ENCODE measurements at regions not wholly inside any gene's neighbourhood (a gene's known extent, or its start where the extent isn't known, plus 50 kb on each side); places are given as distances from the start of the nearest gene placed in this dataset.
"Not testable (repeated sequence)": the region's sequence is repeated elsewhere in the genome, so short reads cannot be mapped to it uniquely, and the experiment has no call there.

DNA sequence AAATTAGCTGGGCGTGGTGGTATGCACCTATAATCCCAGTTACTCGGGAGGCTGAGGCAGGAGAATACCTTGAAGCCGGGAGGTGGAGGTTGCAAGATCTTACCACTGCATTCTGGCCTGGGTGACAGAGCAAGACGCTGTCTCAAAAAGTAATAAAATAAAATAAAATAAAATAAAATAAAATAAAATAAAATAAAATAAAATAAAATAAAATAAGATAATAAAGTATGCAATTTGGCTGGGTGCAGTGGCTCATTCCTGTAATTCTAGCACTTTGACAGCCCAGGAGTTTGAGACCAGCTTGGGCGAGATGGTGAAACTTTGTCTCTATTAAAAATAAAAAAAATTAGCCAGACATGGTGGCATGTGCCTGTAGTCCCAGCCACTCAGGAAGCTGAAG is 85.6 kb upstream of the XPO1 start:
- DNase-seq (ENCODE audit: low read depth) = no peak

- DNase-seq (ENCODE audit: low read depth) = no peak
These were observed 82.3 kb upstream of the XPO1 start for GRCh38 chr2:61620244-61621159.

DNA sequence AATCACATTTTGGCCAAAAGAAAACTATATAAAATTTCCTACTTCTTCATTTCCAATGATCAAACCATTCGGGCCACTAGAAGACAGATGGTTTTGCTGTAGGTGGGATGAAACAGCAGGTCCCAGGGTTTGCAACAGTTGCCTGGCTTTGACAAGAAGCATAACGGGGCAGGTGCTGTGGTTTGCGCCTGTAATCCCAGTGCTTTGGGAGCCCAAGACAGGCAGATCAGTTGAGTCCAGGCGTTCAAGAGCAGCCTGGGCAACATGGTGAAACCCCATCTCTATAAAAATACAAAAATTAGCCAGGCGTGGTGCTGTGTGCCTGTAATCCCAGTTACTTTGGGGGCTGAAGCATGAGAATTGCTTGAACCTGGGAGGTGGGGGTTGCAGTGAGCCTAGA is 81.4 kb upstream of the XPO1 start:
- DNase-seq (ENCODE audit: low read depth) = no peak

- no peak for DNase-seq (ENCODE audit: low read depth)
These were observed 79.5 kb upstream of the XPO1 start for GRCh38 chr2:61617610-61618009.

GRCh38 chr2:61605245-61605644 is 67.1 kb upstream of the XPO1 start:
- DNase-seq (ENCODE audit: low read depth) = no peak

DNA sequence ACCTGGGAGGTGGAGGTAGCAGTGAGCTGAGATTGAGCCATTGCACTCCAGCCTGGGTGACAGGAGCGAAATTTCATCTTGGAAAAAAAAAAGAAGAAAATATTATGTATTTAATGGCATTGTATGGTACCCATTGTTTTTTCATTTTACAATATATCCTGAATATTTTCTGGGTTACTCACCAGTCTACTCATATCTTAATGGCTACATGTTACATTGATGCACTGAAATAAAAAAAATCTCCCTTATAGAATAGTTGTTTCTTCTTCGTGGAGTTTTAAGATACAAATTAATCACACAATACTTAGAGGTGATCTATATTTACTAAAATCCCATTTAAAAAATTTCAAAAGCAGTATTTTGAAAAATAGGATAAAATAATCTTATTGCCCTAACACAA is 66.3 kb upstream of the XPO1 start:
- DNase-seq (ENCODE audit: low read depth) = no peak

DNA sequence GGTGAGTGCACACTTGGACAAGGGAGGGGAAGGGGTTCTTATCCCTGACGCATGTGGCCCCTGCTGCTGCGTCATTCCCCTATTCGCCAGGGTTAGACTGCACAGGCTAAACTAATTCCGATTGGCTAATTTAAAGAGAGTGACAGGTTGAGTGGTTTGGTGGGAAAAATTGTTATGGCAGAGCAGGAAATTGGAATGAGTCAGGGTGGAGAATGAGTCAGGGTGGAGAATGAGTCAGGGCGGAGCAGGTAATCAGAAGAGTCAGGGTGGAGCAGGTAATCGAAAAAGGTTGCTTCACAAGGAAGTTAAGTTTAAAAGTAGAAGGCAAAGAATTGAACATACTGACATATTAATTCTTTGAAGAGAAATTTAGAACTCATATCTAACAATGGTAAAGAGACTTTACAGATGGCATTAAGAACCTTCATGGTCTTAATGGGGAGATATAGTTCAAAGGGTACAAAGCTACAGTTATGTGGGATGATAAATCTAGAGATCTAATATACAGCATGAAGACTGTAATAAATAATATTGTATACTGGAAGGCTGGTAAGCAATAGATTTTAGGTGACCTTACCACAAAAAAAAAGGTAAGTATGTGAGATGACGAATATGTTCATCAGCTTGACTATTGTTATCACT is 60.5 kb upstream of the XPO1 start:
- DNase-seq (ENCODE audit: low read depth) = not testable (repeated sequence)

DNA sequence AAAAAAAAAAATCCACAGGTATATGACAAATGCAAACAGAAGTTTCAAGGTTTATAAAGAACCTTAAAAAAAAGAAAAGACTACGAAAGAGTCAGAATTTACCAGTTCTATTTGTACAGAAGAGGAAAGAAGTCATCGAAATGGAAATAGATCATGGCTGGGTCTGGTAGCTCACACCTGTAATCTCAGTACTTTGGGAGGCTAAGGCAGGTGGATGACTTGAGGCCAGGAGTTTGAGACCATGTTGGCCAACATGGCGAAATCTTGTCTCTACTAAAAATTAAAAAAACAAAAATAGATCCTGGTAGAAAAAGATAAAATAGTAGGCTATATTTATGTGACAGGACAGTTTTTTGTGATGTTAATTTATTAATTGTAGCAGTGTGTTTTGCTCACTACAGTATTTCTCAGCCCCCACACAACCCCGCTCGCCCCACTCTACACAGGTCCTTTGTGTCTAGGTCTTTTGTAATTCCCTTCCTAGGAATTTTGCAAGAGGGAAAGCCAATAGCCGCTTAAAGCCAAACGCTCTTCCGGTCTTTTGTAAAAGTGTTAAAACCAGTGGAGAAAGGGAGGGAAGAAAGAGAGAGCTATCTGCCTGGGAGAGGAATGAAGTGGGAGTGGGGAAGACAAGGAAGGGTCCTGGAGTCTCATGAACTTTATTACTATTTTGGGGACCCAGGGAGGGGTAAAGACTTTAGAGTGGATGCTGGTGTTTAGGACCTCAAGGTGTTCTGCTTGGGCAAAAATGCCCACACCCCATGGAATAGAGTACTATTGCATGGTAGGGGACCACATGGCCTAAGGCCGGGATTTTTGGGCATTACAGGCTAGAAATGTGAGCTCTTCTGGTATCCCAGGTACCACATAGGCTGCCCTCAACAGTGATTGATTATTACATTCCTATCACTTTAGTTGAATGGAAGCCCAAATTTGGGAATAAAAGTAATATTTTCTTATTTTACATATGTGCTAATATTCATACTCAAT is 59.4 kb upstream of the XPO1 start:
- DNase-seq (ENCODE audit: low read depth) = no peak

DNA sequence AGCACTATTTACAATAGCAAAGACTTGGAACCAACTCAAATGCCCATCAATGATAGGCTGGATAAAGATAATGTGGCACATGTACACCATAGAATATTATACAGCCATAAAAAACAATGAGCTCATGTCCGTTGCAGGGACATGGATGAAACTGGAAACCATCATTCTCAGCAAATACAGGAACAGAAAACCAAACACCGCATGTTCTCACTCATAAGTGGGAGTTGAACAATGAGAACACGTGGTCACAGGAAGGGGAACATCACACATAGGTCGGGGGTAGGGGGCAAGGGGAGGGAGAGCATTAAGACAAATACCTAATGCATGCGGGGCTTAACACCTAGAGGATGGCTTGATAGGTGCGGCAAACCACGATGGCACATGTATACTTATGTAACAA is 56.0 kb upstream of the XPO1 start:
- not testable (repeated sequence) for DNase-seq (ENCODE audit: low read depth)

GRCh38 chr2:61593648-61594047 is 55.5 kb upstream of the XPO1 start:
- DNase-seq (ENCODE audit: low read depth) = not testable (repeated sequence)

GRCh38 chr2:61590214-61590613 is 52.1 kb upstream of the XPO1 start:
- DNase-seq (ENCODE audit: low read depth) = no peak

GRCh38 chr2:61588566-61588965 is 50.4 kb upstream of the XPO1 start:
- no peak for DNase-seq (ENCODE audit: low read depth)
